Trophoblast cell (in vitro differentiated cells and primary cell): ENCODE measurements at regions not wholly inside any gene's neighbourhood (a gene's known extent, or its start where the extent isn't known, plus 50 kb on each side); places are given as distances from the start of the nearest gene placed in this dataset.

Source experiments
- DNase-seq, 2 donors: peaks; one replicate each; pipeline ENCODE4 v3.0.0-alpha.2; 2016
- H2AFZ ChIP-seq: 2 replicates; pipeline ENCODE4 v1.6.1; 2013; ENCODE audit warnings: low read length, moderate library complexity, mild to moderate bottlenecking; ENCODE audit not compliant: insufficient read depth, poor library complexity
- H2AK5ac ChIP-seq: 2 replicates; pipeline ENCODE4 v1.6.1; 2013; ENCODE audit warnings: mild to moderate bottlenecking, low read length
- H2BK120ac ChIP-seq: 2 replicates; pipeline ENCODE4 v1.6.1; 2013; ENCODE audit warnings: low read length, mild to moderate bottlenecking, moderate library complexity; ENCODE audit not compliant: insufficient read depth, poor library complexity
- H2BK12ac ChIP-seq: 2 replicates; pipeline ENCODE4 v1.6.1; 2013; ENCODE audit warnings: mild to moderate bottlenecking, low read length, moderate library complexity
- H2BK5ac ChIP-seq: 2 replicates; pipeline ENCODE4 v1.6.1; 2013; ENCODE audit warnings: low read length, low read depth, moderate library complexity, mild to moderate bottlenecking; ENCODE audit not compliant: poor library complexity
- H3K14ac ChIP-seq: 2 replicates; pipeline ENCODE4 v1.6.1; 2013; ENCODE audit warnings: mild to moderate bottlenecking, low read length
- H3K18ac ChIP-seq: 2 replicates; pipeline ENCODE4 v1.6.1; 2013; ENCODE audit warnings: mild to moderate bottlenecking, low read length
- H3K23ac ChIP-seq: 2 replicates; pipeline ENCODE4 v1.6.1; 2013; ENCODE audit warnings: low read length
- H3K27ac ChIP-seq: 2 replicates; pipeline ENCODE4 v1.5.1; 2013; ENCODE audit warnings: low read depth, mild to moderate bottlenecking, inconsistent platforms, low read length, moderate library complexity
- H3K27me3 ChIP-seq: 2 replicates; pipeline ENCODE4 v1.6.1; 2013; ENCODE audit warnings: inconsistent platforms, mild to moderate bottlenecking, low read length, moderate library complexity; ENCODE audit not compliant: insufficient read depth
- H3K36me3 ChIP-seq, 2 experiments: 1 replicate in 1 of 2; 2 replicates in 1 of 2; pipeline ENCODE4 v1.6.1; 2013; ENCODE audit warnings: low read length in 2 of 2, mild to moderate bottlenecking in 2 of 2, moderate library complexity in 1 of 2; ENCODE audit not compliant: insufficient read depth in 2 of 2, control insufficient read depth in 1 of 2
- H3K4ac ChIP-seq: 2 replicates; pipeline ENCODE4 v1.6.1; 2013; ENCODE audit warnings: low read depth, mild to moderate bottlenecking, low read length, moderate library complexity
- H3K4me1 ChIP-seq, 2 experiments: 1 replicate in 1 of 2; 2 replicates in 1 of 2; pipeline ENCODE4 v1.6.1; 2013; ENCODE audit warnings: low read length in 2 of 2, mild to moderate bottlenecking in 2 of 2, moderate library complexity in 1 of 2; ENCODE audit not compliant: insufficient read depth in 2 of 2, control insufficient read depth in 1 of 2
- H3K4me2 ChIP-seq: 2 replicates; pipeline ENCODE4 v1.6.1; 2013; ENCODE audit warnings: inconsistent platforms, mild to moderate bottlenecking, low read length, moderate library complexity
- H3K4me3 ChIP-seq: 2 replicates; pipeline ENCODE4 v1.5.1; 2013; ENCODE audit warnings: mild to moderate bottlenecking, low read depth, low read length, inconsistent platforms
- H3K79me1 ChIP-seq: one replicate; pipeline ENCODE4 v1.6.1; 2013; ENCODE audit warnings: low read length
- H3K79me2 ChIP-seq: 2 replicates; pipeline ENCODE4 v1.6.1; 2013; ENCODE audit warnings: low read length, mild to moderate bottlenecking; ENCODE audit not compliant: control insufficient read depth, insufficient read depth, poor library complexity
- H3K9ac ChIP-seq: 2 replicates; pipeline ENCODE4 v1.6.1; 2013; ENCODE audit warnings: mild to moderate bottlenecking, low read length
- H3K9me3 ChIP-seq: 2 replicates; pipeline ENCODE4 v1.6.1; 2013; ENCODE audit warnings: low read depth, mild to moderate bottlenecking, control low read depth, inconsistent platforms, low read length; ENCODE audit not compliant: insufficient read depth
- H4K12ac ChIP-seq: 2 replicates; pipeline ENCODE4 v1.6.1; 2013; ENCODE audit warnings: low read depth, mild to moderate bottlenecking, low read length, moderate library complexity
- H4K8ac ChIP-seq: 2 replicates; pipeline ENCODE4 v1.6.1; 2013; ENCODE audit warnings: low read depth, mild to moderate bottlenecking, low read length, moderate library complexity
- H4K91ac ChIP-seq: one replicate; pipeline ENCODE4 v1.6.1; 2013; ENCODE audit warnings: low read depth, mild to moderate bottlenecking, low read length, moderate library complexity
- WGBS: extraction: QIAGEN DNeasy Blood & Tissue Kit; methylation state at CpG from one replicate; pipeline ENCODE4 v1.1.7; 2013; ENCODE audit warnings: missing lambda C conversion rate; ENCODE audit not compliant: insufficient read length, insufficient coverage; ENCODE audit errors: extremely low coverage; 5-methylcytosine and 5-hydroxymethylcytosine counted together

DNA sequence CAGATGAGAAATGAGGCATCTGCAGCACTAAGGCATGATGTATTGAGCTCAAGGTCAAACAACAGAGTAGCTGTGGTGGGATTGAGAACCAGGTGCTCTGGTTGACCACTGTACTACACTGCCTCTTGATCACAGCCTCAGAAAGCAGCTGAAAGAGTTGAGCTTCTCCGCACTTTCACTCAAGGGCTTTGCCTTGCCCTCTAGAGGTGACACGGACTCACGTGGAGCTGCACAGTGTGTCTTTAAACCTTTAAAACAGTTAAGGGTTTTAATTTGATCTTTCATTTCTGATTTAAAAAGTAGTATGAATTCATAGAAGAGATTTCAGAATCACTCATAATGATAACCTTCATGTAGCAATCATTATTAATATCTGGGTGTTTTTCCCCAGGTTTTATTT, 132.5 kb downstream of the RWDD3 start:
- no peak overlapping the region for H2BK120ac ChIP-seq
- WGBS: no CpG with 5 or more reads among the region's 3 CpGs
- no peaks in the 10 kb centered on the region for H3K4me1 ChIP-seq
- H3K27ac ChIP-seq: no peak overlapping the region
- DNase-seq: no peak
- no peaks in the 10 kb centered on the region for H3K27me3 ChIP-seq
- no peak overlapping the region for H3K9ac ChIP-seq
- H2BK12ac ChIP-seq: no peak overlapping the region
- H3K36me3 ChIP-seq: no peaks in the 10 kb centered on the region
- H3K18ac ChIP-seq: no peak overlapping the region
- no peak overlapping the region for H2AFZ ChIP-seq
- H3K9me3 ChIP-seq: peaks cover 2% of the 10 kb centered on the region
- H4K8ac ChIP-seq: no peak overlapping the region
- H3K14ac ChIP-seq: no peak overlapping the region
- no peaks in the 10 kb centered on the region for H3K79me2 ChIP-seq
- no peak overlapping the region for H3K4me3 ChIP-seq
- H2BK5ac ChIP-seq: no peak overlapping the region
- H4K91ac ChIP-seq: no peak overlapping the region
- no peak overlapping the region for H2AK5ac ChIP-seq
- H3K23ac ChIP-seq: no peak overlapping the region
- no peak overlapping the region for H3K4ac ChIP-seq
- H3K4me2 ChIP-seq: no peak overlapping the region
- H4K12ac ChIP-seq: no peak overlapping the region
- H3K79me1 ChIP-seq: no peaks in the 10 kb centered on the region

DNA sequence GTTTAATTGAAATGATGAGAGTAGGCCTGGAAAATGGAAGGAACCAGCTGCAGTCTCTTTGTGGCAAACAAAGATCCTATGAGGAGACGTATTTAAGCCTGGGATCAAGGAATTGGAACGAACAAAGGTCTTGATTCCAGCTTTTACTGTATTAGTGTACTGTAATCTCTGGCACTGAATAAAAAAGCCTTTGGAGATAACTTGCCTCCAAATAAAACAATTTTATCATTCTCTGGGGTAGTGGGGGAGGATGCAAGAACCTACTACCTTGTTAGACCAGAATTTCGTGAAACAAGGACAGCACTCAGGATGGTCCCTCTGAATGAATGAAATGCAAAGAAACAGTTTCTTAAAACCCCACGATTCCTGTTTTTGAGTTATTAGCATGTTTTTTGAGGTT, 134.2 kb downstream of the RWDD3 start:
- WGBS: no CpG with 5 or more reads among the region's 4 CpGs
- Histone ChIP-seq H2AK5ac (no peak overlapping the region), H4K8ac (no peak overlapping the region)

DNA sequence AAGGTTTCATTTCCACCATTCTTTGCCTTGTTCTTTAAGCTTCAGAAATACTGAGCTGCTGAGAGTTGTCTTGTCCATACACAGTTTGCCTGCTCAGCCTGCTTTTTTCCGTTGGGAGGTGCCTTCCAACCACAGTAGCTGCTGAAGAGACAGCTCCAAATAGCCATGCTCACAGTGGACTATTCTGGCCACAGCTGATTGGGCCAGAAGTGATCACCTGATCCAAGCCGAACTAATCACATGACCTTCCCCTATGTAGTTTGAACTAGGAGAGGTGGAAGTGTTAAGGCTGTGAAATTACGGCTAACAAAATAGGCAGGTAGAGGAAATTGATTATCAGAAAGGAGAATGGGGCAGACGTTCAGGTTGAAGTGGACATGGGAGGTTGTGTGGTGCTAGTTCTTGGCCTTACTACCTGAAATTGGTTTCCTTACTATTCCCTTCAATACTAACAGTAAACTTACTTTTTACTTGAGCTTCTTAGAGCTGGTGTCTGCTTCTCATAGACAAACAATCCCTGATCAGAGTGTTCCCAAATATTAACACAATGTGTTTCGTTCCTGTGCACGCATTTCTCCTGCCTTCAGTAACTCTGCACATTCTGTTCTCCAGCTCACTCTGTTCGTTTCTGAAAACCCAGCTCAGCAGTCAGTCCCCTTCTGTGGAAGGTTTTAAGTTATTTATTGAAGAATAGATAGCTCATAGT, 136.1 kb downstream of the RWDD3 start:
- no peak overlapping the region for H3K27ac ChIP-seq
- H3K18ac ChIP-seq: no peak overlapping the region
- DNase-seq: no peak
- H3K4ac ChIP-seq: no peak overlapping the region
- no peak overlapping the region for H4K8ac ChIP-seq
- peak overlapping the region; percentile 15 for H3K23ac ChIP-seq
- H3K4me1 ChIP-seq: no peaks in the 10 kb centered on the region
- no peak overlapping the region for H3K14ac ChIP-seq
- no peak overlapping the region for H4K12ac ChIP-seq
- WGBS: no CpG with 5 or more reads among the region's 7 CpGs
- no peak overlapping the region for H2BK12ac ChIP-seq
- no peaks in the 10 kb centered on the region for H3K79me1 ChIP-seq
- H2BK120ac ChIP-seq: no peak overlapping the region
- H4K91ac ChIP-seq: no peak overlapping the region
- H3K79me2 ChIP-seq: no peaks in the 10 kb centered on the region
- H2BK5ac ChIP-seq: no peak overlapping the region
- H2AK5ac ChIP-seq: no peak overlapping the region
- no peak overlapping the region for H3K4me2 ChIP-seq
- H3K9me3 ChIP-seq: peaks cover 2% of the 10 kb centered on the region
- peak overlapping the region; percentile 12 for H3K9ac ChIP-seq
- H3K36me3 ChIP-seq: no peaks in the 10 kb centered on the region
- no peaks in the 10 kb centered on the region for H3K27me3 ChIP-seq
- no peak overlapping the region for H2AFZ ChIP-seq
- no peak overlapping the region for H3K4me3 ChIP-seq

More for the DNA sequence above, 134.2 kb downstream of the RWDD3 start:
- Histone ChIP-seq H4K91ac (no peak overlapping the region), H3K18ac (no peak overlapping the region), H3K9ac (no peak overlapping the region), H3K27me3 (no peaks in the 10 kb centered on the region), H3K36me3 (no peaks in the 10 kb centered on the region), H4K12ac (no peak overlapping the region), H3K4me3 (no peak overlapping the region), H2BK120ac (no peak overlapping the region), H2BK12ac (no peak overlapping the region), H3K4ac (no peak overlapping the region), H3K23ac (no peak overlapping the region), H3K4me1 (no peaks in the 10 kb centered on the region), H3K4me2 (no peak overlapping the region), H2BK5ac (no peak overlapping the region), H3K9me3 (peaks cover 2% of the 10 kb centered on the region), H3K79me1 (no peaks in the 10 kb centered on the region), H3K27ac (no peak overlapping the region), H3K14ac (no peak overlapping the region), H2AFZ (no peak overlapping the region), H3K79me2 (no peaks in the 10 kb centered on the region)
- DNase-seq: no peak

DNA sequence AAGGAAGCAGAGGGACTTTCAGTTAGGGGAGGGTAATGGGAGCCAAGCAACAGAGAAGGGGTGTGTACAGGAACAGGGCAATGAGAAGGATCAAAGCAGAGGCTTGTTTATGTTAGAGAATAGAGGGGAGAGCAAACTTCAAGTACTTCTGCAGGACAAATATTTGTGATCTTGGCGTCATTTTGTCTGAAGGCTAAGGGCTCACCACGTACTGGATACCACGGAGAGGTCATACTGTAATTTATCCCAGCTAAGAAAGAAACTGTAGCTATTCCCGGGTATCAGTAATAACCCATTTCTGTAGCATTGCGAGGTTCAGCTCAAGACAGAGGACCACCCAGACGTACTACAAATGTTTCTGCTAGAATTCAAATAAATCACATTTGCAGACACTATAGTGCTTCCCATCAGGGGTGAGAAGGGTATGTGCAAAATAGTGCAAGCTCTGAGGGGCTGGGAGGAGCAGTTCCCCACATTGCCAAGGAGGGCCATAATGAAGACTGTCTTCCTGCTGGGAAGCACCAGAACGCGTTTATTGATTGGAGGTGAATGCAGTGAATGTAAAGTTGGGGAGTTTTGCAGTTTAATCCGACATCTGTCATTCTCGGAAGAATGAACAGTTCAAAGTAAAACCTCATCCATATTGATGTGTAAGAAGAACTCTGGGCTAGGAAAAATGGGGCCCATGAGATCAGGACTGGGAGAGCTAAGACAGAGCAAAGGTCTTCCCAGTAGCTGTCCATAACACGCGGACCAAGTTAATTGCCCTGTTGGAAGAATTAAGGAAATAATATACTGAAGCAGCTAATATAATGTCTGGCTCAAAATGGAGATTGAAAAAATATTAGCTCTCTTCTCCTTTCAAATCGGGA, 136.9 kb downstream of the RWDD3 start:
- WGBS: no CpG with 5 or more reads among the region's 13 CpGs

More for the DNA sequence above, 136.9 kb downstream of the RWDD3 start:
- Histone ChIP-seq H2BK120ac (no peak overlapping the region), H3K23ac (no peak overlapping the region), H3K4ac (no peak overlapping the region), H2BK12ac (no peak overlapping the region), H2AFZ (no peak overlapping the region), H3K18ac (no peak overlapping the region), H3K4me1 (no peaks in the 10 kb centered on the region), H3K27me3 (no peaks in the 10 kb centered on the region), H2BK5ac (no peak overlapping the region), H4K8ac (no peak overlapping the region), H2AK5ac (no peak overlapping the region), H3K36me3 (no peaks in the 10 kb centered on the region), H3K9ac (no peak overlapping the region), H3K27ac (no peak overlapping the region), H3K14ac (no peak overlapping the region), H4K91ac (no peak overlapping the region), H3K79me2 (no peaks in the 10 kb centered on the region), H4K12ac (no peak overlapping the region), H3K4me3 (no peak overlapping the region), H3K79me1 (no peaks in the 10 kb centered on the region), H3K4me2 (no peak overlapping the region), H3K9me3 (peaks cover 2% of the 10 kb centered on the region)
- DNase-seq: no peak
